GM19438 (cell line): ENCODE measurements at regions not wholly inside any gene's neighbourhood (a gene's known extent, or its start where the extent isn't known, plus 50 kb on each side); places are given as distances from the start of the nearest gene placed in this dataset.

Experiments
- ATAC-seq: cut with Tn5 transposase; IDR thresholded peaks from one replicate; pipeline ENCODE4 v1.9.1; 2021; ENCODE audit warnings: low read depth; ENCODE audit not compliant: unreplicated experiment

DNA sequence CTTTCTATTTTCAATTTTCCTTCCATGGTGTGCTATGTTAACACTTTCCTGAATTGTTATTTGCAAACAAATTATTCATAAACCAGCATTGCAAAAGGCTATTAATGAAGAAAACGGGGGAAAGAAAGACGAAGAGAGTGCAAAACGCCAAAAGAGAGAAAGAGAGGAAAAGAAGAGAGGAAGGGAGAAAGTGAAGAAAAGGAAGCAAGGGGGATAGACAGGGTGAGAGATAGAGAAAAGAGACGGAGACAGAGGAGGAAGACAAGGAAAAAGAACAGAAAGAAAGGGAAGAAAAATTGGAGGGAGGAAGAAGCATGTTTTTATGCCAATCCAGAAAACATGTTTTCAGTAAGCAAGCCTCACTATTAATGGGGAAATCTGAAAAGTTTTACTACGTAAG lies 310.6 kb downstream of the TFEC start:
- ATAC-seq = no peak

DNA sequence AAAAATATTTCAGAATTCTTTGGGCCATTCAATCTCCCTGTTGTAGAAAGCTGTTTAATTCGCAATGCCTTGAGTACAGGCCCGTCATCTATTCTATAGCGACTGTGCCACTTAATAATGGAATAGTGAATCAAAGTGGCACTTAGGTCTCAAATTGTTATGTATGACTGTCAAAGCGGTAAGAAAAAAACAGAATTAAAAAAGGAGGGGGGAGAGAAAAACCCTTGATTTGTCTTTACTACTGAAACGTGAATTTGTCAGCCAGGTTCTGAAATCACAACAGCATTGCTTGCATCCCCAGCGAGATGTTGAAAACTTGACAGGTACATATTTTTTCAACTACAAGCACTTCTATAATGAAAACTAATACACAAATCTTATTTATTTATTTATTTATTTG lies 320.9 kb downstream of the TFEC start:
- no peak for ATAC-seq

DNA sequence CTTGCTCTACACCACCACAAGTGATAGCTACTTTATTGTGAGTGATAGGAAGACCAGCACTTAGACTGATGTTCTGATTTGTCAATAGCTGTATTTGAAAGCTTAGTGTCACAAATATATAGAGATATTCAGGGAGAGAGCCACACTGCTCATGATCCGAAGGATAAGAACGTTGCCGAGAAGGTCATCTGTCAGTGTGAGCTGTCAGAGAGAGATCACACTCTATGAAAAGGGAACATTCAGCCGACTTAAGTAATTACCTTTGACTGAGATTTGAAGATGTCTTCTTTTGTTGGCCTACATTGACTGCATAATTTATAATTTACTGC lies 322.6 kb downstream of the TFEC start:
- ATAC-seq = no peak

DNA sequence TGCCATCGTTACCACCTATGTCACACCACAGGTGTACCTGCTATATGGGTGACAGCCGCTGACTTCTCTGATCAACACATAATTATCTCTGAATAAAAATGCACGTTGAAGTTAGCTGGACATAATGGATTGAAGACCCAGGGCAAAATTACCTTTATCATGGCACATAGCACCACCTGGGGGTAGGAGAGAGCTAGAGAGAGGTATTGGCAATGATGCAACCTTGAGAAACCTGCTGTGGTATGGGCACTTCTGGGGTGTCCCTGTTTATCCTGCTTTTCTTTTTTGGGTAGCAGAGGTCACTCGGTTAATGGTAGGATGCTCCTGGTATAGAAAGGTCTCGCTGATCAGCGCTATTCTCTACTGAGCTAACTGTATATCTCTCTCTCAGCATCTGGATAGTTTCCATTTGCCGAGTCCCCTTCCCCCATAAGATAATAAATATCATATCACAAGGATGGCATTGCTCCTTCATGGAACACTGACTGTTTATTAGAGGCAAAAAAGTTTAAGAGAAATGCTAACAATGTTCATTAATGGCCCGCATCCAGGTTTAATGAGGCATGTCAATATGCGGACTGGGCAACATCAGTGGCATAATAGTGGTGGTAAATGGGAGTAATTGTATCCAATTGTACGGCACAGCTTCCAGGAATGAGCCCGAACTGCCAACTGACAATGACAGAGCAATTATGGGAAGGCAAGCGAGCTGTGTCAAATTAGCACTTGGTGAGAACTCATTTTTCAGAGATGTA lies 323.1 kb downstream of the TFEC start:
- ATAC-seq = no peak

DNA sequence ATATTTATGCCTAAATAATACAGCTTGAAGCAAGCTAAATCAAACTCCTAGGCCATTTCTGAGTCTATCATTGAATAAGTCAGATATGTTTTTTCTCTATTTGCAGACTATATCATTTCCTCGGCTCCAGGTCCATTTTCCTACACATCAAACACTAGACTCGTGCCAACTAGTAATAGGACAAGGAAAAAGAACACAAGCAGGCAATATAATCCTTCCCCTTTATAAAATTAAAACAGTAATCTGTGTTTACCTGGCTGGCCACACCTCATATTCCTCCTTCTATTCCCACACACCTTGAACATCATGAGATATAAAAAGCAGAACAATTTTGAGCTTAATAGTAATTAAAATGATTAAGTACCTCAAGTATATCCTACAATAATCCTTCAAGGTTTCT lies 325.7 kb downstream of the TFEC start:
- no peak for ATAC-seq

DNA sequence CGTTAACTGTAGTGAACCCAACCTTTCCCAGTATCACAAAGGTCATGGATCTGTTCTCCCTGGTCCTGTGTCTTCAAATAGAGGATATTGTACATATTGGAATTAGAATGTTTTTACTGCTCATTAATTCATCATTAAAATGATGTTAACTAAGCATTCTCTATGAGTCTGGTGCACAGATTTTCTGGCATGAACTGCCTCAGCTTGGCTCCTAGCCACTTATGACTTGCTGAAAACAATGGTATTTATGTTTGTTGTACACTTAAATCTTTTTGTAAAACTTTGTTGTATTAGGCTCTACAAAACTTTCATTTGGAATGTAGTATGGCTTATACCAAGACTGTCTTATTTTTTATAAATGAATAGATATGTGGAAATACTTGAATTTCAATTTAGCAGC lies 329.4 kb downstream of the TFEC start:
- ATAC-seq = no peak

DNA sequence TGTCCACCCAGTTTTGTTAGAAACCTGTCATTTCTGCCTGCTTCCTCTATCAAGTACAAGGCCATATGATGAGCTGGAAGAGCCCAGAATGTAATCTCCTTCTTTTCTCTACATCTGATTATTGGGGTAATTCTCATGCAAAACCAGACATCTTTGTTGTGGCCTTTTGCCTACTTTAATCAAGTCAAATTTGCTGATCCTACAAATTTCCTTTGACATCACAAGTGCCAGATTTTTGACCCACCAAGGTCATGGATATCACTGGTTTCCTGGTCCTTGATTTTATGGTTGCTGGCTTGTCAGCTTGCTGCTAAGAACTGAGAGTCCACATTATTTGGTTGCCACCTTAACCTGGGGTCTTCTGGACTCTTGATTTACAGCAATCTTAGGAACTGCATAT lies 336.1 kb downstream of the TFEC start:
- no peak for ATAC-seq

DNA sequence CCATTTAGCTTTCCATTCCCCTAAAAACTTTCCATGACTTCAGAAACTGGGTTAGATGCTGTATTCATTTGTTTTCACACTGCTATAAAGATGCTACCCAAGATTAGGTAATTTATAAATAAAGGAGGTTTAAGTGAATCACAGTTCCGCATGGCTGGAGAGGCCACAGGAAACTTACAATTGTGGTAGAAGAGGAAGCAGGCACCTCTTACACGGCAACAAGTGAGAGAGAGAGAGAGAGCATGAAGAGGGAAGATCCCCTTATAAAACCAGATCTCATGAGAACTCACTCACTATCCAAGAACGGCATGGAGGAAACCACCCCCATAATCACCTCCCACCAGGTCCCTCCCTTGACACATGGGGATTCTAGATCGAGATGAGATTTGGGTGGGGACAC lies 336.8 kb downstream of the TFEC start:
- ATAC-seq = no peak

DNA sequence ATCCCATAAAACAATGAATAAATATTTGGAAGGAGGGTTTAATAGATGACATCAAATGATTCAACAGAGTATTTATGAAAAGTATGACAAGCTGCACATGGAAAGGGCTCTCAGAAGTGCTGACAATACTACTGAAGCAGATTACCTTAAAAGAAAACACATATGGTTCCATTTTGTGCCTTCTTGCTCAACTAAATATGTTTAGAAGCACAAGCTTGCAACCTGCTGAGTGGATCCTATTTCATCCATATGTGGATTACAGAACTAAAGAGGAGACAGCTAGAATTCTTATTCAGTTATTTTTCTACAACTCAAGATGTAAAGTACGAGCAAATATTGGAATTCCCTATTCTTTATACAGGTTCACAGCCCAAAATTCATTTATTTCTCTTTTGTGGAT lies 340.6 kb downstream of the TFEC start:
- ATAC-seq = no peak

DNA sequence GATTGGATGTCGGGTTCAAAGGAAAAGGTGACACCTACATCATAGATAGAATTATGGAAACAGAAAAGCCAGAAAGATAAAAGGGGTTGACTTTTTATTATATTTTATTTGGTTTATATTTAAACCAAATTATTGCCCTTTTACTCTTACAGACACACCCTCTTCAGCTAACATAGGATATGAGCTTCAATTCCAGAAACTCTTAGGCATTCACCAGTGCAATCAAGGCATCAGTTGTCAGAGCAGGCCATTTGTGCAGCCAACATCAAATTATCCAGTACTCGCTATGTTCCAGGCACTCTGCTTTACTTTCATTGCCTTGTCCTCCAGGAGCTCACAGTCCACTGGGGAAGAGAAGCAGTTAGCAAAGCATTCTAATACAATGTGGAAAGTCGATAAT lies 347.5 kb downstream of the TFEC start:
- ATAC-seq = no peak

DNA sequence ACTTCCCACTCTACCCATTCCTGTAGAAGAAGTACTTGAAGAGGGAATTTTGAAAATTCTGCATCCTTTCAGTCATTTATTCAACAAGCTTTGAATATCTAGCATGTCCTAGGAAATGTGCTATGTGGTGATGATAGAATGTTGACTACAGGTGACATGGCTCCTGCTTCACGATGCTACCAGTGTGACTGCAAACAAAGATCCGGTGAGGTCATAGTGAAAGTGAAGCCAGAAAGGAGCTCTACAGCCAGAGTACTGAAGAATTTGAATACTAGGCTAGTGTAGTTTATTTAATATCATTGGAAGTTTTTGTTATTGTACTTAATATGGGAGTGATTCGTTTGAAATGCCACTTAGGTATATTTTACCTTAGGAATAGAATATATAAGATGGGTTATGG lies 348.1 kb downstream of the TFEC start:
- no peak for ATAC-seq

DNA sequence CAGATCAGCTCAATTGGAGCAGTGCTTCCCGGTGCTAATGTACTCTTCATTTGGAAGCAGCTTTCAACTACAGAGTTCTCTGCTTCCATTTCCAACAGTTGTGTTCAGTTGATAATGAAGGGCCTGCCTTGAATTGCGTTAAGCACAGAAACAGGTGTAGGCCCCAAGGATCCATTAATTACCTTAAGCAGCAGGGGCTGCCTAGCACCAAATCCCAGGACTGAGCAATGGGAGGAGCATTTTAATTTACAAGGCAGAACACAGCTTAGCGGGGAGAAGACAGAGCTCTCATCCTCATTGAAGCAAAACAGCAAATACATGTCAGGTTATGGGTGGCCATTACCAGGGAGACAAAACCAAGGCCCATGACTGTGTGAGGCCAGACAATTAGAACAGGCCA lies 349.6 kb downstream of the TFEC start:
- no peak for ATAC-seq

DNA sequence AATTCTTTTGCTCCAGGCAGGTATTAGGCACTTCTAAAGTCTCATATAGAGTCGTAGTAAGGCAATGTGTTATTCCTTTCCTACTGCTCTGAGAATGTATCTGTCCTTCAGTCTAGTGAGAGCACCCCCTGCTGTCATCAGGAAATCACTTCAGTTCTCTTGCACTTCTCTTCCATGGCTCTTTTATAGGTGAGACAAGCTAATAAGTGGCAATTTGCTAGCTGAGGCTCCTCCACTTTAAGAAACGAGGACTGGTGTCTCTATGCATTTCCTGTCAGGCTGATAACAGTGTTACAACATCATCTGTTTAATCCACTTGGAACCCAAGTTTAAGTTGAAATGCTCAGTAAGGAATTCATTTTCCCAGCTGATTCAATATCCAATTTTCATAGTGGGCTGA lies 350.6 kb downstream of the TFEC start:
- peak; percentile 71 for ATAC-seq

DNA sequence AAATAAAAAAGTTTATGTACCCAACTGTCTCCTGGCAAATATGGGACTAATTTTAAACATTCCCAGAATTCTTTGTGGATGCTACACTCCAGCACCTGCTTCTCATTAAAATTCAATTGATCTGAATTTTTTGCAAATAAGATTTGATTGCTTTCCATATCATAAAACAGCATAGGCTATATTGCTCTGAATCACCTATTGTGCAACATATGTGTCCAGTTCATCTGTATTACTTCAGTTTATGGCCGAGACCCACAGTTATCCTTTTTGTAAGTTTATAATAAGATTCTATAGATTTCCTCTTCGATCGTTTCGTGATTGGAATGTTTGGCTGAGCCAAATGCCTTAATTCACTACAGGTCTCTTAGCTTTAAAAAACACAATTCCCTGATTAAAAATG lies 351.1 kb downstream of the TFEC start:
- no peak for ATAC-seq

DNA sequence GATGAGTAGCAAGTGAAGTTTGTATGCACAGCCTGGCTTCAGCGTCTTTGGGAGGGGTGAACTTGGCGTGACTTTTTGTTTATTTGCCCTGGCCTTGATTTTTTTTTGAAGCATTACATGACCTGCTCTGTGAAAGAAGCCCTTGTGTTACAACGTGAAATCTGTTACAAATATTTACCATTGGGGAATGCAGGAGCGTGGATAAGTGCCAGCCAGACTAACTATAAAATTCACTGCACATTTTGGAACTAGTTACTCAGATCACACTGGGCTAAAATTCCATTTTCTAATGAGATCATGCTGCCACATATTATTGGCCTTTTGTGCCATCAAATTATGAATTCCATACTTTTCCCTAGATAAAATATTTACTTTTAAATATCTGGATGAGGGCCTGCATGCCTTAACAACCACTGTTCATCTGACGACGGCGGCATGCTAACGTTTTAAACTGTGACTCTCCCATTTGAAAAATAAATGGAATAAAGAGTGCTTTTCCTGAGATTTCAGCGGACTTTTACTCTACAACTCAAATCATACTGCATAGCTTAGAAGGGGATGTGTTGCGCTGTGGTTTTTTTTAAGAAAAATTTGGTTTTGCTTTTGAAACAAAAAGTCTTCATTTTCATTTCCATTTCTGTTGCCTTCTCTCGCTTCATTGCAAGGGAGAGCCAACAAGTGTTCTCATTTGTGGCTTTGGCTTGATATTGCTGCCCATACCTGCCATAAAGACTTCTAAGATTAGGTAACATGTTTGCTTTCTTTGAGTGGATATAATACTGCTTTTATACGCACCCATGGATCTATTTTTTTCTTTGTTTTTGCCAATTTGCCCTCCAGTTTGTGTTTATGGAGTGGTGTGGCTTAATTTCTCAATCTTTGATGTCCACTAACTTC lies 352.2 kb downstream of the TFEC start:
- ATAC-seq = no peak

DNA sequence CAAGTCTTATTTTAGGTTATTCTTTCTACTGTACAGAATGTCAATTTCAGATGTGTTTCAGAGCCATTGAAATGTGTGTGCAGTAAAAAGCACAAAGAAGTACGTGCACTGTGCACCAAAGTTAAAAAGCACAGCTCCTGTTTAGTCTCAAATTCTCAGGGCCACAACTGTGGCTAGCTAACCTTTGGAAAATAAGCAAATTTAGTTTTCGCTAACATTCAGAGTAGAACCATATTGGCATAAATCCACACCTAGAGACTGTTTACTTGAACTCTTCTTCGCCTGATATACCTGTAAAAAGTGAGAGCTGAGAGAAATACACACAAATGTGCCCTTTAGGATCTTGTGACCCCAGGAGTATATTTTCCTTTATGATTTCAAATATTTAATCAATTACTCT lies 353.9 kb downstream of the TFEC start:
- ATAC-seq = no peak

DNA sequence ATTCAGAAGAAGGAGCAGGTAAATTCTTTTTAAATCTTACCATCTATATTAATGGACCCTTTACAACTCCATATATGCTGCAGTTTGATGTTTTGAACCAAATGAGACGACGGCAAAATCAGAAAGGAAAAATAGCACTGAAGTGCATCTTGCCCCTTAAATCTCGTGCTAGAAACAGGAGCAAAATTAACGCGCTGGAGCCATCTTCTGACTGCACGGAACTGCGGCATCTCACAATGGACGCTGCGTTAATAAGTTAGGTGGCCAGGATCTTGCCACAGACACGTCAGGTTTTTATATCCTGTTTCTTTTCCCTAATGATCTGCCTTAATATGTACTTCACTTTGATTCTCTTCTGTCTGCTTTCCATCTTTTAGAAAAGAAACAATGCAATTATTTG lies 354.5 kb downstream of the TFEC start:
- no peak for ATAC-seq

DNA sequence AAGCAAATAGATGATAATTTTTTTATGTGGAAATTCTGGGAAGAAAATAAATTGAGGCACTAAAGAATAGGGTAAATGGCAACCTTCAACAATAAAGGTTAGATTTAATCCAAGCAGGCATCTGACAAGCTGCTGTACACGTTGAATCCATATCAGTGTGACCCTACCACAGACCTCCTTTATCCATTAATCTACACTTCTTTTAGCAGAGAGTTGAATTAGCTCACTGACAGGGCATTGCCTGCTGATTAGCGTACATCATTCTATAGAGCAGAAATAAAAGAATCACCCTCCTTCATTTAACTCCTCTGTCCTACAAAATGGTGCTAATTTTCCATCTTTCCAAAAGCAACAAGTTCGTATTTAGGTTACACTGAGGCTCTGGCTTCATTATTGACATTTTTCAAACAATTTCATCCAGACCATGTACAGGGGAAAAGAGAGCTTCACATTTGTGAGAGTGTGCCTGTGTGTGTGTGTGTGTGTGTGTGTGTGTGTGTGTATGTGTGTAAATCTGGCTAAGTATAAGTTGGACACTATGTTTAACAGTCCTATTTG lies 356.0 kb downstream of the TFEC start:
- ATAC-seq = no peak

DNA sequence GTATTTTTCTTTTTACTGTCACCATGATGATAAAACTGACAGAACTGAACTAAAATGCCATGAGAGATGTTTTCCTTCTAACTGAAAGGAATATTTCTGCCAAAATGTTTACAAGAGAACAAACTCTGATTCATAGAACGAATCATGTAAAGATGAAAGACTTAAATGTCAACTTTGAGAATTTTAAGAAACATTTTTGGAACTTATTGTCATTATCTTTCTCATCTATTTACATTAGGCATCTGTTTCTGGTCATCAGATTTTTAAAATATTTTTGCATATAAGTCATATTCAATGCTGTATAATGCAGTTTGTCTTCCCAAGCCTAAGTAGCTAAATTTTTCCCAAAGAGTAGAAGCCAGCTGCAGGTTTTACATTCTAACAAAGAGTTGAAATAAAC lies 358.5 kb downstream of the TFEC start:
- ATAC-seq = no peak

DNA sequence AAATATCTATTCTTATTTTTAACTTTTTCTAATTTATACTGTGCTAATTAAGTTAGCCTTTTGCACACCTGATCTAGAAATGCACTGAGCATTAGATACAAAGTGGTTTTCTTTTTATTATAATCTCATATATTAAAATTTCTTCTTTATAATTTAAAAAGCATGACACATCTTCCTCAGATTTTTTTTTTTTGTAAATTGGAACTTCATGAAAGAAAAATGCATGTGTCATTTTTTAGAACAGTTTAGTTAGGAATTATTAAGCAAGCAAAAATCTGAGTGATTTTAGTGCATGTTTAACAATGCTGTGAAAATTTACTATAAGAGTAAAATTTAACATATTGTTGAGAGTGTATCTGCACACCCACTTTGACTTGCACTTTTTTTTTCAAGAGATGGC lies 367.9 kb downstream of the TFEC start:
- no peak for ATAC-seq

DNA sequence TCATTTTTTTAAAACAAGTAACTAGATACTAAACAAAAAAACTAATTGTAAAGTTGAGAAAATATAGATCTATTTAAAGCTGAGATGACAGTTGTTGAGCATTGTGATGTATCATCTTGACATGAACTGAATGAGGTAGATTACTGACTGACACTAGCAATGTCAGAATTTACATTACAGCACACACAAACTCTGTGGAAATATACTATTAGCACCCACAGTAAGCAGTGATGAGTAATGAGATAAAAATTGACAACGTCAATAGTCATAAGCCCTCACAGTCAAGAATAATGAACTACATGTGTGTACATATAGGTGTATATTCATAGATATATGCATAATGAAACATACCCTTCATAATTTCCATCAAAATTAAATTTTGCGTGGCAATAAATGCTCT lies 368.4 kb downstream of the TFEC start:
- no peak for ATAC-seq

DNA sequence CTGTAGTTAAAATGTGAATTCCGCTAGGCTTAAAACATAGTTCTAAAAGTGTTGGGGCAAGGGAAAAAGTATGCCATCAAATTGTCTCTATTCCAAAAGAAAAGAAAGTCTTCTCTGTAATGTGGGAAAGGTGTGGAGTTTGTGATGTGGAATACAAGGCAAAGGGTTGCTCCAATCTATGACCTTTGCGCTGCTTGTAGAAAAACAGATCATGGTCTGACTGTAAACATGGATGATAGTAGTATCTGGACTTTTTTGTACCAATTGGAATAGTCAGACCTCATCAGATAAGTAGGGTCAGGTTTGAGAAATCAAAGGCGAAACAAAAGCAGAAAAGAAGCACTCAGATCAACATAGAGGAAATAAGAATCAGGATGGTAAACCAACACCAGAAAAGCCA lies 372.3 kb downstream of the TFEC start:
- ATAC-seq = no peak
